GM23338 (cell line): ENCODE measurements at regions not wholly inside any gene's neighbourhood (a gene's known extent, or its start where the extent isn't known, plus 50 kb on each side); places are given as distances from the start of the nearest gene placed in this dataset.

ENCODE experiments used
- ATAC-seq: fragments of 200-7000 bp; cut with Tn5 transposase; 3 replicates; pipeline ENCODE4 v1.9.1; 2020
- DNase-seq: peaks from one replicate; pipeline ENCODE4 v3.0.0-alpha.2; 2015; ENCODE audit warnings: low spot score
- H2AFZ ChIP-seq: fragments of 200-600 bp; sonication (generic); 2 replicates; pipeline ENCODE4 v1.8.0; 2016; ENCODE audit warnings: antibody characterized with exemption, mild to moderate bottlenecking, moderate library complexity
- H3F3A ChIP-seq: fragments of 200-600 bp; sonication (generic); replicated peaks from 2 replicates; pipeline ENCODE4 v1.8.0; 2017; ENCODE audit warnings: antibody characterized with exemption, mixed run types, low read depth
- H3K27ac ChIP-seq: fragments of 200-600 bp; sonication (generic); 2 replicates; pipeline ENCODE4 v1.6.1; 2016; ENCODE audit warnings: low read depth
- H3K27me3 ChIP-seq: fragments of 200-600 bp; sonication (generic); 2 replicates; pipeline ENCODE4 v1.8.0; 2016; ENCODE audit warnings: mild to moderate bottlenecking, mixed run types, moderate library complexity; ENCODE audit not compliant: insufficient read depth
- H3K36me3 ChIP-seq: fragments of 200-600 bp; sonication (generic); 2 replicates; pipeline ENCODE4 v1.8.0; 2016; ENCODE audit warnings: mild to moderate bottlenecking; ENCODE audit not compliant: insufficient read depth
- H3K4me1 ChIP-seq: fragments of 200-600 bp; sonication (generic); 2 replicates; pipeline ENCODE4 v1.8.0; 2016; ENCODE audit warnings: mild to moderate bottlenecking, moderate library complexity; ENCODE audit not compliant: insufficient read depth
- H3K4me2 ChIP-seq: fragments of 200-600 bp; sonication (generic); 2 replicates; pipeline ENCODE4 v1.7.1; 2017; ENCODE audit warnings: mixed run types
- H3K4me3 ChIP-seq: fragments of 200-600 bp; sonication (generic); 2 replicates; pipeline ENCODE4 v1.6.1; 2016; ENCODE audit warnings: mixed run types
- H3K79me2 ChIP-seq: fragments of 200-600 bp; sonication (generic); replicated peaks from 2 replicates; pipeline ENCODE4 v1.8.0; 2017; ENCODE audit warnings: mild to moderate bottlenecking; ENCODE audit not compliant: insufficient read depth
- H3K9me2 ChIP-seq: fragments of 200-600 bp; sonication (generic); 2 replicates; pipeline ENCODE4 v1.8.0; 2017; ENCODE audit not compliant: insufficient read depth
- H4K20me1 ChIP-seq: fragments of 200-600 bp; sonication (generic); replicated peaks from 2 replicates; pipeline ENCODE4 v1.8.0; 2017; ENCODE audit warnings: mild to moderate bottlenecking; ENCODE audit not compliant: insufficient read depth
- H3K27ac Mint-ChIP-seq: 2 replicates; pipeline ENCODE4 v1.8.0; 2020; ENCODE audit warnings: inconsistent platforms, mild to moderate bottlenecking, moderate library complexity, mixed read lengths
- H3K27me3 Mint-ChIP-seq: 3 replicates; pipeline ENCODE4 v1.8.0; 2022; ENCODE audit warnings: low read depth, mild to moderate bottlenecking, moderate library complexity, mixed read lengths, inconsistent platforms; ENCODE audit not compliant: insufficient read depth, poor library complexity
- H3K36me3 Mint-ChIP-seq: 3 replicates; pipeline ENCODE4 v1.8.0; 2021; ENCODE audit warnings: low read depth, mild to moderate bottlenecking, inconsistent platforms, moderate library complexity, mixed read lengths
- H3K4me1 Mint-ChIP-seq: 3 replicates; pipeline ENCODE4 v1.8.0; 2020; ENCODE audit warnings: mild to moderate bottlenecking, inconsistent platforms, mixed read lengths
- H3K4me3 Mint-ChIP-seq: 3 replicates; pipeline ENCODE4 v1.8.0; 2021; ENCODE audit warnings: moderate library complexity, mild to moderate bottlenecking, inconsistent platforms, mixed read lengths
- H3K9me3 Mint-ChIP-seq: 3 replicates; pipeline ENCODE4 v1.8.0; 2020; ENCODE audit warnings: moderate library complexity, mild to moderate bottlenecking, inconsistent platforms, mixed read lengths
- CREB1 ChIP-seq: fragments of 250-450 bp; sonication (Bioruptor Pico); IDR thresholded peaks from 2 replicates; pipeline ENCODE4 v1.5.0; 2020; ENCODE audit warnings: low read depth, mild to moderate bottlenecking, moderate library complexity
- CTCF ChIP-seq, 2 experiments: fragments of 200-600 bp in 1 of 2; sonication (generic) in 1 of 2; conservative IDR thresholded peaks; 2 replicates each; pipeline versions ENCODE4 v1.5.1 to v1.6.1; 2016 to 2017; ENCODE audit warnings: antibody characterized with exemption in 2 of 2, low read depth in 2 of 2, mild to moderate bottlenecking in 2 of 2, moderate library complexity in 1 of 2
- ETS1 ChIP-seq: IDR thresholded peaks from 2 replicates; pipeline ENCODE4 v1.6.1; 2016; ENCODE audit warnings: antibody characterized with exemption
- EZH2 ChIP-seq: fragments of 200-600 bp; sonication (generic); IDR thresholded peaks from one replicate; pipeline ENCODE4 v1.8.0; 2017; ENCODE audit warnings: antibody characterized with exemption, mild to moderate bottlenecking, low read depth; ENCODE audit not compliant: unreplicated experiment
- EZH2phosphoT487 ChIP-seq: fragments of 200-600 bp; sonication (generic); IDR thresholded peaks from one replicate; pipeline ENCODE4 v1.8.1; 2018; ENCODE audit warnings: antibody characterized with exemption; ENCODE audit not compliant: unreplicated experiment
- JUNB ChIP-seq: IDR thresholded peaks from one replicate; pipeline ENCODE4 v1.6.1; 2016; ENCODE audit warnings: antibody characterized with exemption; ENCODE audit not compliant: unreplicated experiment
- NANOG ChIP-seq: IDR thresholded peaks from 2 replicates; pipeline ENCODE4 v1.6.1; 2016; ENCODE audit warnings: antibody characterized with exemption, borderline replicate concordance
- POLR2AphosphoS5 ChIP-seq: IDR thresholded peaks from 2 replicates; pipeline ENCODE4 v1.6.1; 2016; ENCODE audit warnings: antibody characterized with exemption, low read depth
- REST ChIP-seq: IDR thresholded peaks from one replicate; pipeline ENCODE4 v1.6.1; 2018; ENCODE audit warnings: antibody characterized with exemption; ENCODE audit not compliant: unreplicated experiment
- STAT1 ChIP-seq: IDR thresholded peaks from one replicate; pipeline ENCODE4 v1.6.1; 2016; ENCODE audit warnings: antibody characterized with exemption; ENCODE audit not compliant: unreplicated experiment
- ZNF114 ChIP-seq: fragments of 250-450 bp; sonication (Bioruptor Pico); IDR thresholded peaks from 2 replicates; pipeline ENCODE4 v1.5.0; 2020; ENCODE audit warnings: mild to moderate bottlenecking, moderate library complexity
- ZNF331 ChIP-seq: fragments of 250-450 bp; sonication (Bioruptor Pico); IDR thresholded peaks from 2 replicates; pipeline ENCODE4 v1.5.0; 2020; ENCODE audit warnings: low read depth, mild to moderate bottlenecking, moderate library complexity
- ZNF462 ChIP-seq: fragments of 250-450 bp; sonication (Bioruptor Pico); IDR thresholded peaks from 2 replicates; pipeline ENCODE4 v1.5.0; 2020; ENCODE audit warnings: mild to moderate bottlenecking, moderate library complexity

GRCh38 chr14:100386846-100387245 lies 63.7 kb downstream of the SLC25A47 start:
- no peaks in the 10 kb centered on the region for H3K9me2 ChIP-seq
- no peak for TF ChIP-seq REST
- TF ChIP-seq STAT1 = no peak
- TF ChIP-seq CREB1 = no peak
- TF ChIP-seq CTCF (conservative IDR thresholded peaks at IDR 0.05; ENCODE audit: low read depth in 2 of 2) = no peak
- TF ChIP-seq POLR2AphosphoS5 = no peak
- no peak for TF ChIP-seq NANOG
- no peak for TF ChIP-seq ZNF114 (CRISPR knock-in tag)
- no peak for TF ChIP-seq EZH2
- no peak for TF ChIP-seq ETS1
- no peak for TF ChIP-seq EZH2phosphoT487
- TF ChIP-seq ZNF462 (CRISPR knock-in tag) = no peak
- no peak for TF ChIP-seq ZNF331
- TF ChIP-seq JUNB = no peak
- no peaks in the 10 kb centered on the region; the same call in 1 of the 2 replicates for H4K20me1 ChIP-seq
- no peak overlapping the region for H3K27ac ChIP-seq
- no peaks in the 10 kb centered on the region for H3K9me3 Mint-ChIP-seq
- ATAC-seq (no peak), DNase-seq (no peak)
- no peaks in the 10 kb centered on the region for H3K36me3 Mint-ChIP-seq
- peaks cover 25% of the 10 kb centered on the region for H3K4me1 ChIP-seq
- H2AFZ ChIP-seq = no peak overlapping the region
- no peaks in the 10 kb centered on the region for H3K36me3 ChIP-seq
- peaks cover 49% of the 10 kb centered on the region for H3K4me1 Mint-ChIP-seq
- peaks cover 33% of the 10 kb centered on the region for H3K79me2 ChIP-seq
- no peak overlapping the region for H3K4me3 Mint-ChIP-seq
- no peak overlapping the region for H3K27ac Mint-ChIP-seq
- H3K4me3 ChIP-seq = no peak overlapping the region
- no peaks in the 10 kb centered on the region for H3K27me3 ChIP-seq
- H3F3A ChIP-seq = 0 out of 2 replicates have a peak, but pooled peaks cover 6% of the 10 kb centered on the region
- no peak overlapping the region for H3K4me2 ChIP-seq
- peaks cover 3% of the 10 kb centered on the region for H3K27me3 Mint-ChIP-seq
